Activated CD4-positive, alpha-beta T cell treated with anti-CD3 and anti-CD28 coated beads for 48 hours (primary cell): ENCODE measurements at regions not wholly inside any gene's neighbourhood (a gene's known extent, or its start where the extent isn't known, plus 50 kb on each side); places are given as distances from the start of the nearest gene placed in this dataset.

ENCODE experiments used
- DNase-seq: peaks from one replicate; pipeline ENCODE4 v3.0.0-alpha.2; 2020

DNA sequence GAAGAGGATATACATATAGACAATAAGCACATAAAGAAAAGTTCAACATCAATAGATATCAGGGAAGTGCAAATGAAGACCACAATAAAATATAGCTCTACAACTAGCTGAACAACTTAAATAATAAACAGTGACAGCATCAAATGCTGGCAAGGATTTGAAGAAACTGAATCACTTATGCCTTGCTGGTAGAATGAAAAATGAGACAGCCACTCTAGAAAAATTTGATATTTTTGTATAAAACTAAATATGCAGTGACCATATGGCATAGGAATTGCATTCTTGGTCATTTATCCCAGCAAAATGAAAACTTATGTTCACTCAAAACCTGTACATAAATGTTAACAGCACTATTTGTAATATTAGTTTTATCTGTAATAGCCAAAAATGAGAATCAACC is 1102.0 kb downstream of the C4orf33 start:
- no peak for DNase-seq

DNA sequence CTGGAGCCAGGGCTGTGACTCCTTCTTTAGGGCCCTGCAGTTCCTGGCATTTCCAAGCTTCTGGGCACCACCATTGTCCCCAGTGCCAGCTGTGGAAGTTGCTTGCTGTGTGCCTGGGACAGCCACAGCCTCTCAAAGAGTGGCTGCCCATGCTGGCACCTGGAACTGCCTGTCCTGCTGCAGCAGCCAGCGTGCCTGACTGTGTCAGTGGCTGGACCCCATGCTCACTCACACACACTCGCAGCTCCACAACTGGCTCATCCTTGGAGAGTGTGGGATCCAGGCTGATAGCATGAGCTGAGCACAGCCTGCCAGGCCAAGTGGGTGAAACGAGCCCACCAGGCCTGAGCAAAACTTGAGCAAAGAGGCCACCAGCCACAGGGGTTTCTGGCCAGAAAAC is 1107.6 kb downstream of the C4orf33 start:
- DNase-seq: no peak

DNA sequence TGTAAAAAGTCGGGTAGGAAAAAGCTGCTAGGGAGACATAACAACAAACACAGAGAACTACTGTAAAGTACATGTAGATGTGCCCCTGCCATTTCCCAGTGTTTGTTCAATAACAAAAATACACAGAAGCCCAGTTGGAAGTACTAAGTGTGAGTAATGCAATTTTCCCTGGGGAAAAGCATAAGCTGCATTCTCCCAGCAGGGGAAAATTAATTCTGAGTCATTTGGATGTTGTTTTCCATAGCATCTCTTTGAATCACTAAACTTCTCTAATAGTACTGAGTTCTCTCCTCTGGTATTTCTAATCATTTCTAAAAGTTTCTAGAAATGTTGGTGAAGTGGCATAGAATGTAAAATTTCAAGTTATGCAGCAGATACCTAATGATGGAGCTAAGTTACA is 1114.9 kb downstream of the C4orf33 start:
- no peak for DNase-seq

DNA sequence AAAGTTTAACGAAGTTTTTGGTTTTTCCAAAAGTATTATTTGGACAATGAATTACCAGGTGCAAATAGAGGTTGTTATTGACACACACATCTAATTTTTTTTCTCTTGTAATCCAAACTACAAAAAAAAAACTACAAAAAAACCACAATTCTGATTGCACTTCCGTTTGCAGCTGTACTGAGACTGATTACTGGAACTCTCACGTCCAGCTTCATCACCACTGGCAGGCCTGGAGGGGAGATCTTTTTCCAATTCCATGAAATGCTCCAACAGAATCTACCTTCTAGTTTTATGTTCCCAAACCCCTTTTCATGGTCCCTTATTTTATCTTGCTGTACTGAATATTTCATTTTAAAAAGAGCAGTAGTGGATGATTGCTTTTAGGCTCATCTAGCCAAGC is 1118.3 kb downstream of the C4orf33 start:
- DNase-seq: no peak

DNA sequence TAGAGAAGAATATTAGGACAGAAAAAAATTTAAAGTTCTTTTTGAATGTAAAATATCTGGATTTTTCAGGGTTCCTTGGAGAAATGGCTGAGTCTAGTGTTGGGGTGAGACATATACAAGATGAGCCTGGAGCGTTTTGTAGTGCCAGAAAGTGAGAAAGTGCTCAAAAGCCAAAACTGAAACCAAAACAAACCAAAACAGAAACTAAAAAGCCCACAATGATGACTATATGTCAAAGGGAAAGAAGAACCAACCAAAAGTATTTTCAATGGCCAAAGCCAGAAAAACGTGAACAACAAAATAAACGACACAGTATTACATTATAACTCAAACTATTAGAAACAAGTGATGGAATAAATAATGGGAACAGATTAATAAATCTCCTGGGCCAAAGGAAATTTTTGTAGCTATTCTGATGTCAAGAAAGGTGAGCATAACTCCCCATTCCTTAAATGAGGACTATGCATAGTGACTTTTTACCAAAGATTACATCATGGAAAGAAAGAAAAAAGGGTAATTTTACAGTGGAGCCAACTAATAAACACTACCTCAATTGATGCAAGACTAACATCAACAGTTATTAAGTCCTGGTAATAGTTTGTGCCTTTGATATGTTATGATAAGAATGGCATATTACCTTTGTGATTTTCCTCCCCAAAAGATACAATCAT is 1137.6 kb downstream of the C4orf33 start:
- no peak for DNase-seq

DNA sequence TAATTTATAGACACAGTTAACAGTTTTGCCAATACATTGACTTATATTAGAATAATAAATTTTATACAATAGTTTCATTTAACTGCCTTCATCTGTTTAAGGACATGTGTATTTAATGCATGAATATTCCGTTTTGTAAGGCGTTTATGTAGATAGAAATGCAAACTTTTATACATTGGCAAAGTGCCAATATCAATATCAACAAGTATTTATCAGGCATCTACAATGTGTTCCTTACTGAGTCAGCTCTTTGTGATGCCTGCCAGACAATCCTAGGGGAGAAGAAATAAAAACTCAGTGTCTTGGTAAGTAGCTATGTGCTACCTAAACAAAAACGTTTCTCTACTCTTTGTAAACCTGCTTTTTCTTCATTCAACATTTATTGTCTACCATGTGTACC is 1142.2 kb downstream of the C4orf33 start:
- DNase-seq: no peak

DNA sequence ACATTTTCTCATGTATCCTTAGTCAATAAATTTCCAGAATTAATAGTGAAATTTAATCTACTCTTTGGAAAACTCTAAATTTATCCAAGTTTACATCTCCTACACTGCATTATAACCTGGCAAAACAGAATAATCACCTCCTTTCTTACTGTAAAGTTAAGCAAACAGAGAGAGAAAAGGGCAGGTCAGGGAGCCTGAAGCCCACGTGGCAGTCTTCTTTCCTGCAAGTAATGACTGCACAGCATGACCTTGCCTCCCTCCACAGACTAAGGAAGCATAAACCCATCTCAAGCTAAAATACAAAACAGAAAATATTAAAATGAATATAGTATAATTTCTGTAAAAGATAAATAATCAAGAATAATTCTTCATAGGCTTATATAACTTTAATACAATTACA is 1153.0 kb downstream of the C4orf33 start:
- DNase-seq: no peak

DNA sequence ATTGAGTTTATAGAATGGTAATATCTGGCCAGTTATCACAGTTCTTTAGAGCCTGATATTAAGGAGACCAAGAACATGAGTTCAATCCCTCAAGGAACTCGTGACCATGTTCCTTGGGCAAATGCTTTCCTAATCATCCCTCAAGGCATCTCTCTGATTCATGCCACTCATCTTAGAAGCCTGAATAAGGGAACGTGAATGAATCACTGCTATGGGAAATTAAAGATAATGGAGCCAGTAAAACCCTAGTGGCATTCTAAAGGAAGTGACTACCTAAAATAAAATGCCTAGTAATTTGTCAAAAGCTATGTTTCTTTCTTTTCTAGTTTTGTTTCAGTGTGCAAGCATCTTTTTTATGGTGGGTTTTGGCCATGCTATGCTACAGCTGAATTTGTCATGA is 1161.3 kb downstream of the C4orf33 start:
- no peak for DNase-seq

DNA sequence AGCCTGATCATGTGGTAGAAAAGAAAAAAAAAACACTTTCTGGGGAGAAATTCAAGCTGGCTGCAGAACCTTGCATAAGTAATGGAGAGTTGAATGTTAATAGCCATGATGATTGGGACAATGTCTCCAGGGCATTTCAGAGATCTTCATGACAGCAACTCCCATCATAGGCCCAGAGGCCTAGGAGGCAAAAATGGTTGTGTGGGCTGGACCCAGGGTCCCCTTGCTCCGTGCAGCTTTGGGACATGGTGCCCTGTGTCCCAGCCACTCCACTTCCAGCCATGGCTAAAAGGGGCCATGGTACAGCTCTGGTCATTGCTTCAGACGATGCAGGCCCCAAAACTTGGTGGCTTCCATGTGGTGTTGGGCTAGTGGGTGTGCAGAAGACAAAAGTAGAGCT is 1170.9 kb downstream of the C4orf33 start:
- no peak for DNase-seq

DNA sequence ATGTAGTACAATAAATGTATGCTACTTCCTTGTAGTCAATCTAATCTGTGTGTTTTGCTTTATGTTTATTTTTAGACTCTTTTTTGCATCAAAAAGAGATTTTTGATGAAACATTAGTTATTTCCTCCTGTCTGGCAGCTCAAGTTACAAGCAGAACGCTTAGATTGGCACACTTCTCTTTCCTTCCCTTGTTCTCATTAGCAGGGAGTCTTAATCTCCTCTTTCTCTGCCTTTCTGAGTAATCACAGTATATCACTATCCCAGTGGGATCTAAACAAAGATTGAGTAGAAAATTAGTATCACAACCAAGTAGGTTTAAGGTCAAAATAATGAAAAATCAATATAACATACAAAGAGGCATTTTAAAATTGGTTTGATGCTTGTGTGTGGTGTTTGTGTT is 1192.6 kb downstream of the C4orf33 start:
- no peak for DNase-seq

DNA sequence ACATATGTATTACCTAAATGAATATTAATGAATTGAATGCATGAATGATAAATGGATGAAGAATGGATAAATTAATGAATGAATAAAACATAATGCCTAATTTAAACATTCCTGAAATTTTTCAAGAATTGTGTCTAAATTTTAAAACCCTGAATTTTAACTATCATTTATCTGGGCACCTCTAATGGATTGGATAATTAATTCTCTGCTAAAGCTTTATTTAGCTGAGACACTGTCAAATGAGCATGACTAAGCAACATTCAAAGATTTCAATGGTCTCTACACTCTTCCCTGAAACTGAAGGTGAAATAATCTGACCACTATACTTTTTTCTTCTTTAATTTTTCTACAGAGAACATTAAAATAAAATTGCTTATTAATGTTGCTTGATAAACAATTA is 1197.7 kb downstream of the C4orf33 start:
- no peak for DNase-seq

DNA sequence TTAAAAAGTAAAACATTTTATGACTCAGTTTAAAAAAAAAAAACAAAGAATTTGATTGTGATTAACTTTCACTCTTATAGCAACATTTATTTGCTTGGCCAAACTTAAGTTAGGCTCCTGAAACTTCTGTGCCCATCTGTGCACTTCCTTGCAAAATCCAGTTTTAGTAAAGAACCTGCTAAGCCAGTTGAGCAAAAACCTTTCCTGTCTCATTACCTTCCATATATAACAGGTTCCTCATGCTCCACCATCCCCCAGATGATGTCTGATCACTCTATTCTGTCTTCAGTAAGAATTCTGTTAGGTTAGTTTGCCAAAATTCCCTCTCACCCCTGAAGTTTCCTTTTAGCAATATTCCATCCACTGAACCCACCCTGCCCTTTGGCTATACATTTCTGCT is 1200.5 kb downstream of the C4orf33 start:
- DNase-seq: no peak

DNA sequence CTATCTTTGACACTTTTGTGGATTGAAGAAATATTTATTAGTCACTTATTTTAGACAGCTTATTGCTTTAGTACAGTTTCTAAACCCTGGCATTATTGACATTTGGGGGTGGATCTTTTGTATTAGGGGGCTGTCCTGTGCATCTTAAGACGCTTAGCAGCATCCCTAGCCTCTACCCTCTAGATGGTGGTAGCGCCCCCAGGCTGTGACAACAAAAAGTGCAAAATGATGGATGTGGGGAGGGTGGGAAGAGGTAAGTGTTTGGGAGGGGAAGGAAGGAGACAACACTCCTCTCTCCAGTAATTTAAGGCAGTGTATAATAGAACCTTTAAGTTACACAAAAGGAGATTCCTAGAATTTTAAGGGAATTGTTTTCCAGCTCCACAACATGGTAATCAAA is 1210.6 kb downstream of the C4orf33 start:
- no peak for DNase-seq

DNA sequence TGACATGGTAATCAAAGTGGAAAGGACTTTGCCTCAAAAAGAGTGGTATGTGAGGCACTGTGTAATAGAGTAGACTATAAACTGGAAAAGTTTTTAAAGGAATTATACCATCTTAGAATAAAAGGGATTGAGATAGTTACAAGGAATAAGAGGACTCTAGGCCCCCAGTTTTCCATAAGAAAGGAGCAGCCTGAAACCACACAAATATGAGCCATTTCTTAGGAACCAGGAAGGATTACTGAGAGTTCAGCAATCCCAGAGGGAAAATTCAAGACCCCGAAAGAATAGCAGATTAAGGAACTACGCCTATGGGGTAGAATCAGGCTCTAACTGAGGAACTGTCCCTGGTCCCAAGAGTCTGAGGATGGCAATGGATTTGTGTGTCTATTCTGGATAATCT is 1213.3 kb downstream of the C4orf33 start:
- no peak for DNase-seq

DNA sequence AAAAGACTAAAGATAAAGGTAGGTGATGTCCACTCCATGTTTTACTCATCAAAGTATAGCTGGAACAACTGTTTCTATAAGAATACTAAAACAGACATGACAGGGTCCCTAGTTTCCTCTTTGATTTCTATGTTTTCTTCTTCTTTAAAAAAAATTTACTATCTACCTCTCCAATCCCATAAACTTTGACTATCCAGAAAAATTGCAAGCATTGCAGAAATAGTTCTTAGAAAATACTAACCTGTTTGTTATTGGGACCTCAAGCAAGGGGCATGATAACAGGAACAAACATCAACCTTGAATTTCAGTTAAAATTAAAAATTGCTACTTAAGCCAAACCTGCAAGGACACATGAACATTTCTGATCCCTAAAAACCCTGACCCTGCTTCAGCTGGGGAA is 1226.5 kb downstream of the C4orf33 start:
- no peak for DNase-seq

DNA sequence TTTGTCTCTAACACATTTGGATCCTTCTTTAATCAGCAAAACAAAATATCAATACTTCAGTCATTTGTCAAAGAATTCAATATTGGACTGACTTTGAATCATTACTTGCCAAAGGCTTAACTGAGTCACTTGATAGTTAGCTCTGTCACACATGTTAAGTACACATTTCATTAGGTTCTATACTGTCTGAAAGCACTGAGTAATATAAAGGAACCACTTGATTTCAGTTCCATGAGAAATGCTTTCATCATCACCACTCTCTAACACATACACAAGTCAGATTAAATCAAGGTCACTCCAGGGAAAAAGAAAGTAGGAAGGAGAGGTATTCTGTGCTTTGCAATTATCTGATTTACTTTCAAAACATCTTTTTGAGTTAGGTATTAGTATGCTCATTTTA is 1233.1 kb downstream of the C4orf33 start:
- no peak for DNase-seq

DNA sequence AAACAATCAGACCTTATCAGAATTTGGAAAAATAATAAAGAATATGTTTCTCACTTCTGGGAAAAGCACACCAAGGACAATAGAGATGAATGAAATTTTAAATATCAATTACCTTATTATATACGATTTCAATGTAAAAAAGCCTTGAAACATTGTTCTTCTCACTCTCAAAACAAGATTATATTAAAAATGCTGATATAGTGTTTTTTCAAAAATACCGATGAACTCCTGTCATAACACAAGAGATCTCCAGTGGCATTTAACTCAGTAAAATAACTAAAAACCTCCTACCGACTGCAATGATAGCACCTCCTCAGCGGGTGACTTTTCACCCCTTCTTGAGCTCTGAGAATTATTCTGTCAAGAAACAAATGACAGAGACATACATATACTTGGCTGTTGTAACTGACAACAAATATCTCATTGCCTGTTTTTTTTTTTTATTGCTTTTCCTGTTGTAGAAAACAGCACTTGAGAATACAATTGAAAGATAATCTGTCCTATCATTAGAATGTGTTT is 1237.3 kb downstream of the C4orf33 start:
- DNase-seq: no peak

DNA sequence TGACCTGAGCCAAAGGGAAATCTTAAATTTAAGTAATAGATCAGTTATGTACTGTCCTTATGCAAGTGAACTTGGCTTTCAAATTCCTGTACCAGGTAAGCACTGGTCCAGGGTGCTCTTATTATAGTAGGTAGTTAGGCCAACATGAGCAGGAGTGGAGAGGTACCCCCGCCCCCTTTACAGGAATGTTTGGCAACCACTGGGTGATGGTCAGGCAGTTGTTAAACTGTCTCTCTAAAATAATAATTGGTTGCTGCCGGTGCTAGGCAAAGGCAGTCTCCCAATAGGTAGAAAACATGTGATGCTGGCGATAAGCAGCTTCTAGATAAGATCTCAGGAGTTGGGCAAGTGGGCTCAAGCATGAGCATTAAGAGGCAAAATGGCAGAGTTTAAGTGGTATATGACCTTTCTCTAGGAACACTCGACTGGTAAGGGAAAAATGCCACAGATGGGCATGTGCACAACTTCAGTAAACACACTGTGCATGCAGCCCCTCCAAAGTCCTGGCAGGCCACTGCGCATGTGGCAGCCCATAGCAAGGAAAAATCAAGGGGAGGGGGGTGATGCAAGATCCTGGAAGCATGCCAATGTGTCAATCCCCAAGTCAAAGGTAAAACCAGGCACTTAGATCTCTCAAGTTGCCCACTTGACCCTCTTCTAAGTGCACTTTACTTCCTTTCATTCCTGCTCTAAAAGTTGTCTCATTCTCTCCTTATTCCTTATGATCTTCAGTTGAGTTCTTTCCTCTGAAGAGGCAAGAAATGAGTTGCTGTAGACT is 1239.7 kb downstream of the C4orf33 start:
- no peak for DNase-seq

DNA sequence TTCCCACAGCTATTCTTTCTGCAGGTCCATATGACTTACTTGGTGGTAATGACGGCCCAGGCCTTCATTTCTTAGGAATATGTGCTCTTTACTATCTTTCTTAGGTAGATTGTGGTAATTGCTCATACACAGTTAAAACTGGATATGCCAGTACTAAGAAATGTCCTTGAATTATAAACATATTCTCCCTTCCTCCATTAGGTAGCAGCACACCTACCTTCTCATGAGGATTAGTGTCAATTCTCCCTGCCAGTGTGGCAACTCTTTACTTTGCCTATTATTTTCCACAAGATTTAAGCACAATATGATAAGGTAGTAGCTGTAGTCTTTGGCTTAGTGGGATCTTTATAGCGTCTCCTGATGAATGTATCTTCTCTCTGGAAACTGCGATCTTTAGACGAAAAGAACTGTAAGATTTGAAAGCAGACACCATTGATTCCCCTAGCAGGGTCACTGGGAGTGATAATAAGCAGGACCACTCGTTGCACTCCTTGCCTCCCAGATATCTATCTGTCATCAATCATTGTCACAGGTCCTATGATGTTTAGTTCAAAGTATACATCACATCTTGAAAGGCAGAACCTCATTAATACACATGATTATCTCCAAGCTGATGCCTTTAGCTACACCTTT is 1240.7 kb downstream of the C4orf33 start:
- no peak for DNase-seq

DNA sequence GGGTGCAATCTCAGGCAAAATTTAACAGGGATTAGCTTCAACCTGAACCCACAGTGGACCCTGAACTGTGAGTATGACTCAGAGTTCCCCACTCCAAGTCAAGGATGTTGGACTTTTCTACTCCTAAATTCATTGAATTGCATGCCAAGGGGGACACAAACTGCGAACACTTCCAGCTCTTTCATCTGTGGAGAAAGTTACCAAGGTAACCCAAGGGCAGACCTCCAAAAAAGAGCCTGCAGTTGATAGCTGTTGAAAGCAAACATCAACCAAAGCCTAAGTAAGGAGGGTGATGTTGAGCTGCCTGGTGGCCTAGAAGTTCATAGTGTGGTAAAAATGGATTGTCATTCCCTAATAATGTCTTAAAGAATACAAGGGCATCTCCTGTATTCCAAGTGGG is 1242.9 kb downstream of the C4orf33 start:
- no peak for DNase-seq

DNA sequence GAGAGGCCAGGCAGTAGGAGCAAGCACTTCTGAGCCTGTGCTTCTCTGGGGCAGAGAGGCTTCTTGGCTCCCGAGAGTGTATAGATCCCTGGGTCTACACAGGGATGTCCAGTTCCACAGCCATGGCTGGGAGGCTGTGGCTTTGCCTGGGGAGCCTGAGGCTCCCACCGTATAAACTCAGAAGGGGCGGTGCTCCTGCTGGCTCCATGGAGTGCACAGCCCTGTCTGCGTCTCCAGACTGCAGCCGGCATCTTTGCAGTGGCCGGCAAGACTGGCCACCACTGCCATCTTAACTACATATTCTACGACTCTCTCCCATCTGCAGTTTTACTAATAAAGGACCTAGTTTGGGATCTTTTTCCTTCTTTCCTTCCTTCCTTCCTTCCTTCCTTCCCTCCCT is 1253.8 kb downstream of the C4orf33 start:
- no peak for DNase-seq

DNA sequence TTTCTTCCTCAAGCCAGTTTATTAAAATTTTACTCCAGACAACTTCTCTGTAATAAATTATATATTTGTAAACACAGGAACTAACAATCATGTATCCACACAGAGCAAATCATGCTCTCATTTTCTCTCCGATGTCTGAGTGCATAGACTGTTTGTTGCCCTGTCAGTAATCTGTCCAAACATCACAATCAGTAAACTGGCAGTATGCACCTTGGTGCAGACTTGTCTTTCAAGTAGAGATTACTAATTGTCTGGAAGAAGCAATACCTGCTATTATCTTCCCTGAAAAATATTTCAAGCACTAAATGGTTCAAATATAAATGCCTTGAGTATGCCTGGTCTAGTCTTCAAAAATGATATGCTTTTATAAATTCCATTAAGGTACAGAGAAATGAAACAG is 1260.9 kb downstream of the C4orf33 start:
- DNase-seq: no peak

DNA sequence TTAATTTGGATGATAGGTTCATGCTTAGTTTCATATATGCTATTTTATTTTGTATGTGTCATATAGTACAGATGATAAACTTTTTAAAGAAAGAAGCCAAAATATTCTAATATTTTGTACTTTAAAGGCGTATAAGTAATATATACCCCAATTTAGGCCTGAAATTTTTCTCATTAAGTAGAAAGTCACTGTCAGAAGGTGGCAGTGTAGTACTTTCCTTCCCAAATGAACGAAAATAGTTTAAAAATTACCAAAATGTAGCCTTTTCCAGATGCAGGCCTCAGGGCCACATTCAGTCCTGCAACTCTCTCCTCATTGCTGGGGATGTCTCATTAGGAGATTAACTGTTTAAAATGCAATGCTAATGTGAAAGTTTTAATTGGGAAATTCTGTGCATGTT is 1263.6 kb downstream of the C4orf33 start:
- no peak for DNase-seq

DNA sequence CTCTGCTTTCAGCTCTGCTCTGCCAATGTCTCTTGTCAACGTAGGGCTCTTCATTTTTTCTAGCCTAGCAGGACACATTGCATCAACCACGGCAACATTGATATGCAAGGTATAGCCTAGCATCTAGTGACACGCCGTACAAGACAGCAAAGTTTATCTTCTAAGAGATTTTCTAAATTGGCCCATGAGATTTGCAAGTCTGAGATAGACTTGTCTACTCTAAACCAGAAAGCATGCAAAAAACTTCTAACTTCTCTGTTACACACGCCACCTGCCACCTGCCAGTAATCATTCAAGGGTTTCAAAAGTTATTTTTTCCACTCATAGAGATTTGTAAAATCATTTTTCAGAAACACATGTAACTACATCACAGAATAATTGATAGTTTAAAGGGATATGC is 1265.7 kb downstream of the C4orf33 start:
- DNase-seq: no peak
